Motor neuron (in vitro differentiated cells): ENCODE measurements at regions not wholly inside any gene's neighbourhood (a gene's known extent, or its start where the extent isn't known, plus 50 kb on each side); places are given as distances from the start of the nearest gene placed in this dataset.

Experiments
- ATAC-seq, 8 experiments: fragments of 200-7000 bp; cut with Tn5 transposase; replicated peaks in 6 of 8; 2 replicates each; pipeline ENCODE4 v1.8.0; 2021; ENCODE audit warnings: mild to moderate bottlenecking in 8 of 8, moderate library complexity in 8 of 8
- H3K27ac ChIP-seq, 2 donors: fragments of 250-450 bp; sonication (Bioruptor Pico); 2 replicates each; pipeline ENCODE4 v1.9.0; 2021; ENCODE audit warnings: antibody characterized with exemption in 2 of 2, mild to moderate bottlenecking in 2 of 2, moderate library complexity in 1 of 2
- H3K4me1 ChIP-seq, 2 donors: fragments of 250-450 bp; sonication (Bioruptor Pico); replicated peaks in 1 of 2; 2 replicates each; pipeline ENCODE4 v1.6.1; 2021; ENCODE audit warnings: antibody characterized with exemption in 2 of 2, mild to moderate bottlenecking in 2 of 2, moderate library complexity in 1 of 2
- H3K4me3 ChIP-seq, 5 donors: fragments of 250-450 bp; sonication (Bioruptor Pico); 2 replicates each; pipeline ENCODE4 v1.9.0; 2021; ENCODE audit warnings: antibody characterized with exemption in 5 of 5, mild to moderate bottlenecking in 5 of 5, moderate library complexity in 4 of 5
- WGBS, 10 experiments: fragments of 450-650 bp; shearing (Covaris generic); methylation state at CpG; one replicate each; pipeline ENCODE4 v1.0.0; 2022; 5-methylcytosine and 5-hydroxymethylcytosine counted together
- in situ Hi-C, 9 experiments: fragments of 400-800 bp; cut with MboI; loops; one replicate each; pipeline ENCODE4 v1.15.0; 2021; ENCODE audit warnings: low sequenced_read_pairs in 9 of 9, low pct_unique_long_range_greater_than_20kb in 2 of 9; ENCODE audit not compliant: unreplicated experiment in 9 of 9

DNA sequence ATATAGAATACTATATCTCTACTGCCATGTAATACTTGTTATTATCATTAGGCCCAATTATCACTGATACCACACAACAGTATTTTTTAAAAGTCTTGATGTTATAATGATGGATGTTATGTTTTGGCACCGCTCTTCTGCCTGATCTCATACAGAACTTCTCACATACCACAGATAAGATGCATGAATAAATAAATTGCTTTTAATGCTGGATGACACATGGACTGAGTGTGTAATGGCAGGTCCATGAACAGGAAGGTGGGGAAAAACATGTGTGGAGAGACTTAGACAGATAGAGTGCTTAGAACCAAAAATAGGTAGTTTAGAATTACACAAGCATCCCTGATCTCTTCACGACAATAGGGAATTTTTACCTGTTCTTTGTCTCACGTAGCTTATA lies 258.4 kb upstream of the MARCKS start:
- 94 to 100% (median 100%) methylated on average over 1 to 3 of the region's 3 CpGs; no CpG with 5 or more reads in 2 of the 10 experiments for WGBS, 10 experiments
- in situ Hi-C loops: loop anchor here in 1 of 9 experiments (25.0 kb wide), 1 partner anchor 264 kb away; the partner anchor contains the start of gene MARCKS

DNA sequence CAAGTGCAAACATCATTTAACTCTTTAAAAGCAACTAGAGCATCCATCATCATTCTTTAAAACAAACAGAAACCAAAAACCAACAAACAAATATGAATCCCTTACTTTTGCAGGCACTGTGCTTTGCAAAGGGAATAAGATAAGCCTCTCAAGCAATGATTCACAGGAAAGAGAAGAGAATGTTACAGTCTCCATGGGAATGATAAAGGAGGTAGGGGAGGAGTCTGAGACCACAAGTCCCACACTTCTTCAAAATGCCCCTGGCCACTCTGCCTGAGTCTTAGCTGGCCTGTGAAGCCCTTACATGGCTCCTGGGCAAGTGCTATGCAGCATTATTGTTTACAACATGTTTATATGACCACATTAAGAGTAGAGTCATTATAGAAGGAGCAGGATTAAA lies 257.7 kb upstream of the MARCKS start:
- in situ Hi-C loops: loop anchor here in 1 of 9 experiments (25.0 kb wide), 1 partner anchor 263 kb away; the partner anchor contains the start of gene MARCKS
- Histone ChIP-seq H3K4me3 (no peak overlapping the region), H3K4me1 (peaks cover 13 to 29% of the 10 kb centered on the region in 2 donors), H3K27ac (no peak overlapping the region)
- ATAC-seq: no peak

More for the DNA sequence above, 258.4 kb upstream of the MARCKS start:
- peaks cover 13 to 29% of the 10 kb centered on the region in 2 donors for H3K4me1 ChIP-seq
- no peak overlapping the region for H3K4me3 ChIP-seq
- ATAC-seq: no peak
- H3K27ac ChIP-seq: no peak overlapping the region

DNA sequence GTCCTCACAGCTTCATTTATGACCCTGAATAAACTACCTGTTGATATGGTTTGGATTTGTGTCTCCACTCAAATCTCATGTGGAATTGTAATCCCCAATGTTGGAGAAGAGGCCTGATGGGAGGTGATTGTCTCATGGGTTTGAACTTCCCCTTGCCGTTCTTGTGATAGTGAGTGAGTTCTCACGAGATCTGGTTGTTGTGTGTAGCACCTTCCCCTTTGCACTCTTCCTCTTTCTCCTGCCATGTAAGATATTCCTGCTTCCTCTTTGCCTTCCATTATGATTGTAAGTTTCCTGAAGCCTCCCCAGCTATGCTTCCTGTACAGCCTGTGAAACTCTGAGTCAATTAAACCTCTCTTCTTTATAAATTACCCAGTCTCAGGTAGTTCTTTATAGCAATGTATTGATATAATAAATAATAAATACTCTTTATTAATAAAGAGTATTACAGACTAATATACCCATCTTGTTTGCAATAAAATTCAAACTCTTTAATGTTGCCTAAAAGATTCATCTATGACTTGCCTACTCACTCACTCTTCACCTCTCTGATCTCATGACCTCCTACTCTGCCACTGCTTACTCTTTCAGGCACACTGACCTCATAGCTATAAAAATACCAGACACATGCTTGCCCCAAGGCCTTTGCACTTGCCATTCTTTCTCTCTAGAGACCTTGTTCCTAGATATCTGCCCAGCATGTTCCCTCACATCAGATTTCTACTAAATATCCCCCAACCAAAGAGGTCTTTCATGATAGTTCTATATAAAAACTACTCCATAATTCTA lies 256.4 kb upstream of the MARCKS start:
- in situ Hi-C loops: no loop called here
- no peak overlapping the region for H3K4me3 ChIP-seq
- no peak for ATAC-seq

DNA sequence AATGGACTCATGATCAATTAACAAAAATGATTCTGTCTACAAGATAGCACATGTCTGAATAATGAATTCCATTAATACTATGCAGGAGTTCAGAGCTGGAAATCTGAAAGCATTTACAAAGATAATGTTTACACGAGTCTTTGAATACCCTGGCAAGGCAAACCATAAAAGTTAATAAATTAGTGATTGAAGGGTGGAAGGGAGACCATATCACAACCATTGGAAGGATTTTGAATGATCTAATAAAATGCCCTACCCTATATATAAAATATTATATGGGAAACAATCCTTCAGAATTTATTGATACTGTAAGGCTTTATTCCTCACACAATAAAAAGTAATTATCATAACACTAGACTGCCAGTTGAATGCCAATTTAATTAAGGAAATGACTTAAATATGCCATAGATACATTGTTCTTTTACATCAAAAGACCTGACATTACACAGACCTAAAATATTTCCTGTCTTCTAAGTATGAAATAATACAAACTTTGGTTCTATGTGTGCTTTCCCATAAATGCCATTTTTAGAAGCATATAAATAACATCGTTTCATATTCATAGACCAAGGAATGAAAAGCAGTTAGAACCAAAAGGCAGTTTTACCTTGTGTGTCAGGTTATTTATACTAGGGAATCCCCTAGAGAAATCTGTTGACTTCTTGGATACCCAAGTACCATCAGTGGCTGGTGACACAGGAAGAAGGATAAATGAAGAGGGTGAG lies 249.2 kb upstream of the MARCKS start:
- no peak for ATAC-seq

More for the DNA sequence above, 256.4 kb upstream of the MARCKS start:
- 85 to 100% (median 94%) methylated on average over 1 to 2 of the region's 2 CpGs; no CpG with 5 or more reads in 2 of the 10 experiments for WGBS, 10 experiments
- H3K27ac ChIP-seq: no peak overlapping the region
- H3K4me1 ChIP-seq: peaks cover 13 to 28% of the 10 kb centered on the region in 2 donors

DNA sequence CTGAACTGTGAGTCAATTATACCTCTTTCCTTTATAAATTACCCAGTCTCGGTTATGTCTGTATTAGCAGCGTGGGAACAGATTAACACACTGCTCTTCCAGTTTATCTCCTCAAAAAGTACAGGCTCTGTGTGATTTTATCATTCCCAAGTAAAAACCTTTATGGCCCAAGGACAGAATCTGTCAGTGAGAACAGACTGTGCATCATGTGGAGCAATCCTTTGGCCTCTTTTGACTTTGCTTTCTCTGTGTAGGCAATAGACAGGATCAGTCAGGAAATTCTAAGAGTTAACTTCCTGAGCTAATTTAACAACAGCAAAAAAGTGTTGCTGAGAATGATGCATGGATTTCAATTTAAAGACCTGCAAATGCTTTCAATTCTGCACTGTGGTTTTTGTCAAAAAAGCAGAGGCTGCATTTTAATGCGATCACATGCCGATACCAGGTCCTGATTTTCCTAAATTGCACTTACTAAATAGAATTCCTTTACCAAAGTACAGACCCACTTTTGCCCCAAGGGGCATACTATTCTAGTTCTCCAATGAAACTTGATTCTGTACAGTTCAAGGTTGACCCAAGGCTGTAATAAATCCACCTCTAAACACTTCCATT lies 246.7 kb upstream of the MARCKS start:
- 79 to 100% (median 91%) methylated on average over 1 to 4 of the region's 4 CpGs for WGBS, 10 experiments

More for the DNA sequence above, 249.2 kb upstream of the MARCKS start:
- Histone ChIP-seq H3K4me3 (no peak overlapping the region), H3K27ac (no peak overlapping the region), H3K4me1 (peaks cover 2 to 5% of the 10 kb centered on the region in 2 donors)
- in situ Hi-C loops: no loop called here
- WGBS, 10 experiments: 30 to 86% (median 72%) methylated on average over 1 to 2 of the region's 2 CpGs

DNA sequence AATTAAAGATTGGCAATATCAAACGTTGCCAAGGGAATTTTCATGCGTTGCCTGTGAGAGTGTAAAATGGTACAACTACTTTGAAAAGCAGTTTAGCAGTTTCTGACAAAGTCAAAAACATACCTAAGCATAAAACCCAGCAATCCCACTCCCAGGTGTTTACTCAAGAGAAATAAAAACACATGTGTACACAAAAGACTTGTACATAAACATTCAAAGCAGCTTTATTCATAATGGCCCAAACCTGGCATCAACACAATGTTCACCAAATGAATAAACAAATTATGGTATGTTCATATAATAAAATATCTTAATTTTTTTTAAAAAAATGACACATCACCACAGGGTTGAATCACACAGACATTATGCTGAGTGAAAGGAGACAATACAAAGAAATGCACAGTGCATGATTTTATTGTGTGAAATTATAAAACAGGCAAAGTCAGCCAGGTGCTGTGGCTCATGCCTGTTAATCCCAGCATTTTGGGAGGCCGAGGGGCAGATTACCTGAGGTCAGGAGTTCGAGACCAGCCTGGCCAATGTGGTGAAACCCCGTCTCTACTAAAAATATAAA lies 240.4 kb upstream of the MARCKS start:
- Histone ChIP-seq H3K4me1 (peaks cover 0 to 8% of the 10 kb centered on the region in 2 donors), H3K27ac (no peak overlapping the region), H3K4me3 (no peak overlapping the region)
- 41 to 100% (median 91%) methylated on average over 2 to 5 of the region's 5 CpGs; no CpG with 5 or more reads in 3 of the 10 experiments for WGBS, 10 experiments
- ATAC-seq: peak in 1 of 8 experiments; percentile 51
- in situ Hi-C loops: no loop called here

More for the DNA sequence above, 246.7 kb upstream of the MARCKS start:
- H3K27ac ChIP-seq: no peak overlapping the region
- no peak overlapping the region for H3K4me3 ChIP-seq
- no peak for ATAC-seq
- peaks cover 2 to 8% of the 10 kb centered on the region in 2 donors for H3K4me1 ChIP-seq
- in situ Hi-C loops: no loop called here

DNA sequence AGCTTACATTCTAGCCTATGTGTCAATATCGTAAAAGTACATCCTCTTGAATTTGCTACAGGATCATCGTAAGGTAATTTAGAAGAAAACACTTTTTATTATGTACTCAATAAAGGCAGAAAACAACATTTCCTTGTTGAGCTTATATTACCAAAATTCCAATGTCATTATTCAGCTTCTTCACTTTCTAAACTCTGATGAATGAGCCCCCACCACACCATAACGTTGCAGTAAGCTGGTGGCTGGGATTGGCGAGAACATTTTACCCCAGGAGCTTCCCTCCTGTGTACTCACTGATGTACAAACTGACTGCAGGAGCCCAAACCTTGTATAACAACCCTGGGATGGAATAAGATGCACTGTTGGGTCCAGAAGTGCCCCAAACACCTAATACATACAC lies 238.1 kb upstream of the MARCKS start:
- ATAC-seq: no peak
- 62 to 100% (median 89%) methylated on average over 2 to 4 of the region's 4 CpGs; no CpG with 5 or more reads in 1 of the 10 experiments for WGBS, 10 experiments
- Histone ChIP-seq H3K27ac (no peak overlapping the region), H3K4me3 (no peak overlapping the region), H3K4me1 (peaks cover 0 to 8% of the 10 kb centered on the region in 2 donors)
- in situ Hi-C loops: no loop called here

DNA sequence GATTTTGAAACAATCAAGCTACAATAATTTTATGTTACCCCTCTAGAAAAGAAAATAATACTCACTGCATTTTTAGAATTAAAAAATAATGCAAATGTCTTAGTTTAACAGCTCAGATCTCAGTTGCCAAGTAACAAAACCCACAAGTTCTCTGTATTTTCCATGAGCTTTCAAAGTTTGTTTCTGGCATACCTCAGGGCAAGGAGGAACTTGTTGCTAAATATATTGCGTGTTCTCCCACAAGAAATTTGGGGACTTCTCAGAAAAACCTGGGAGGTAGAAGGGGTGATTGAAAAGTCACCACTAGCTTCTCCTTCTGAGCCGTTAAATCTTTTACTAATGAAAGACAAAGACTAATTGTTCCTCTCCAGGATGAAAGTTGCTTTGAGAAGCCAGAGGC lies 236.8 kb upstream of the MARCKS start:
- H3K4me3 ChIP-seq: no peak overlapping the region
- WGBS, 10 experiments: 7 to 100% (median 49%) methylated on average over 1 to 2 of the region's 2 CpGs
- in situ Hi-C loops: no loop called here

DNA sequence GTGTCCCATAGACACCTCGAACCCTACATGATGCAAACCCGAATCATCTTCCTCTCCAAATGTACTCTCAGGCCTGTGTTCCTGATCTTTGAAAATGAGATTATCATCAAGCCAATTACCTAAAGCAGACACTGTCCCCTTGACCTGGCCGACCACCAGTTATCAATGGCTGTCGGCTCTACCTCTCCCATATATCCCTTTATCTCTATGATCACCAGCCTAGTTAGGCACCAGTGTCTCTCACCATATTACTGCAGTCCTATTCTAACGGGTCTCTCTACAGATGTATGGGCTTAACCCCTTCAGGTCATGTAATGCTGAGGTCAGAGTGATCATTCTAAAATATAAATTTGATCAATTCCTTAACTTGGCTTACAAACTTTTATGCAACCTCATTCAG lies 234.9 kb upstream of the MARCKS start:
- 50 to 100% (median 81%) methylated on average over 1 to 5 of the region's 5 CpGs; no CpG with 5 or more reads in 1 of the 10 experiments for WGBS, 10 experiments
- ATAC-seq: no peak
- in situ Hi-C loops: no loop called here
- peaks cover 0 to 7% of the 10 kb centered on the region in 2 donors for H3K4me1 ChIP-seq
- H3K27ac ChIP-seq: no peak overlapping the region
- H3K4me3 ChIP-seq: no peak overlapping the region

More for the DNA sequence above, 236.8 kb upstream of the MARCKS start:
- Histone ChIP-seq H3K27ac (no peak overlapping the region), H3K4me1 (peaks cover 0 to 5% of the 10 kb centered on the region in 2 donors)
- ATAC-seq: peak in 1 of 8 experiments; percentile 13

DNA sequence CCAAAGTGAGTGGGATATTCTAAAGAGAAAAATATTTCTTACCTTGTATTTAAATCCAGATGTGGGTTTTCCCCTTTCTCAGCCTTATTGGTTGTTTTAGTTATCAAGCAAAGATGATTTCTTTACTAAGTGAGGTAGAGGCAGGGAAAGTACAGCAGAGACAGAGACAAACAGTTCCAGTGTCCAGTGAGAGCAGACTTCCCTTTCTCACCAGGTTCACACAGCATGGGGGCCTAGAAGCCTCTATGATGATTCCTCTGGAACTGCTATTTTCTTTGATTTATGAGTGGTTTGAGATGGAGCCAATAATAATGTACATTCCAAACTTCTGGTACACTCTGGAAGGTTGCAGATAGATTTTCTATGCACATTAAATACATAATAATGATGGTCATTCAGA lies 234.0 kb upstream of the MARCKS start:
- ATAC-seq: no peak
- Histone ChIP-seq H3K4me3 (no peak overlapping the region), H3K4me1 (peaks cover 0 to 7% of the 10 kb centered on the region in 2 donors), H3K27ac (no peak overlapping the region)
- in situ Hi-C loops: no loop called here

DNA sequence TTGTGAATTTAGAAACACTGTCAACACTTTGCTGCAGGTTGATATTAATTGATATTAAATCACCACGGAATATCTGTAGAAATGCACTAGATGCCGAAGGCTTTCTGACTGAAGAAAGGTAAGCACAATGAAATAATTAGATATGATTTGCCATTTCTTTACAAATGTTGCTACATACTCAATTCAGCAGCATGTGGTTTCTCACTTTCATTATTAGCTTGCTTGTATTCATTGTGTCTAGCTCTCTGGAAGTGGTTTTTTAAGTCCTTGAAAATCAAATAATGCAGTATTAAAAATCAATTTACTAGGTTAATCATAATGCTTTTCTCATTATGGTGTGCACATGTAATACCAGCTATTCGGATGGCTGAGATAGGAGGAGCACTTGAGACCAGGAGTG lies 231.3 kb upstream of the MARCKS start:
- 79 to 100% (median 91%) methylated on average over 2 to 3 of the region's 3 CpGs; no CpG with 5 or more reads in 2 of the 10 experiments for WGBS, 10 experiments
- Histone ChIP-seq H3K27ac (no peak overlapping the region), H3K4me1 (peaks cover 0 to 2% of the 10 kb centered on the region in 2 donors), H3K4me3 (no peak overlapping the region)
- no peak for ATAC-seq
- in situ Hi-C loops: no loop called here

DNA sequence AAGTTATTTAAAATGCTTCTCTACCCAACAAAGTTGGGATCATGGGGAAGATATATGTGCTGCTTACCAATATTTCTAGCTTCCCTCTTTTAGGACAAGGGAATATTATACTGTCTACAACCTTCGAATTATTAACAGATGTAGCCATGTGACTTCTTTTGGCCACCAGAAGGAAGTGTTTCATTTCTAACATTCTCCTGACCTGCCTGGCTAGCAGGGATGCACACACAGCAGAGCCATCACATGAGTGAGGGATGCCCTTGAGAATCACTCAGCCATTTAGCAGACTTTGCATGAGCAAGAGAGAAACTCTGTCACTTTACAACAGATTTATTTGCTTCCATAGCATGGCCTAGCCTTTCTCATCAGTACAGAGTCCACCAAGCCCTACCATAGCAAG lies 230.7 kb upstream of the MARCKS start:
- peak in 5 of 8 experiments; percentile 36 to 85 (median 50) for ATAC-seq
- H3K4me1 ChIP-seq: peaks cover 0 to 7% of the 10 kb centered on the region in 2 donors
- H3K27ac ChIP-seq: no peak overlapping the region
- in situ Hi-C loops: no loop called here
- H3K4me3 ChIP-seq: no peak overlapping the region
- WGBS, 10 experiments: 80 to 100% (median 100%) methylated on average over 1 of the region's 1 CpG; no CpG with 5 or more reads in 5 of the 10 experiments

DNA sequence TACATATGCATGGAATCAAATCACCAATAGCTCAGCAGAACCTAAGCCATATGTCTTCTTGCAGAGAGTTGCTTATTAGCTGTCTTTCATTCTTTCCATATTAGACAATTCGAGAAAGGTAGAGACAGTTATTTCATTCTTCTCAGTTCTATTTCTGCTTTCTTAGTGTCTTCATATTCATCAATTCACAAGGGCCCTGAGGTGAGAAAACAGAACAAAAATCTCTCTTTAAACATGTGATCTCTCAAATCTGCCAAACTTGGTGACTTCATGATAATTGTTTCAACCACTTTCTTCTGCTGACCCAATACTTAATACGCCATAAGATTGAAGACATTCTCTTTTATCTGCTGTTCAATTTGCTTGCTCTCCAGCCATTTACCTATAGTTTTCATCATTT lies 229.7 kb upstream of the MARCKS start:
- in situ Hi-C loops: no loop called here
- no peak overlapping the region for H3K4me3 ChIP-seq
- WGBS, 10 experiments: 83 to 100% (median 98%) methylated on average over 1 to 2 of the region's 2 CpGs
- ATAC-seq: no peak
- peaks cover 0 to 11% of the 10 kb centered on the region in 2 donors for H3K4me1 ChIP-seq
- no peak overlapping the region for H3K27ac ChIP-seq
